DMS53 treated with DMSO at 0.1 percent for 48 hours (cell line): ENCODE measurements at regions not wholly inside any gene's neighbourhood (a gene's known extent, or its start where the extent isn't known, plus 50 kb on each side); places are given as distances from the start of the nearest gene placed in this dataset.

ENCODE experiments used
- DNase-seq: peaks from one replicate; lab custom pipeline; 2025; ENCODE audit not compliant: unreplicated experiment; lab: John Stamatoyannopoulos, UW

GRCh38 chrX:137483554-137483953 lies 82.4 kb upstream of the ZIC3 start:
- DNase-seq: no peak

- DNase-seq: no peak
These were observed 83.8 kb upstream of the ZIC3 start for GRCh38 chrX:137482136-137482535.

DNA sequence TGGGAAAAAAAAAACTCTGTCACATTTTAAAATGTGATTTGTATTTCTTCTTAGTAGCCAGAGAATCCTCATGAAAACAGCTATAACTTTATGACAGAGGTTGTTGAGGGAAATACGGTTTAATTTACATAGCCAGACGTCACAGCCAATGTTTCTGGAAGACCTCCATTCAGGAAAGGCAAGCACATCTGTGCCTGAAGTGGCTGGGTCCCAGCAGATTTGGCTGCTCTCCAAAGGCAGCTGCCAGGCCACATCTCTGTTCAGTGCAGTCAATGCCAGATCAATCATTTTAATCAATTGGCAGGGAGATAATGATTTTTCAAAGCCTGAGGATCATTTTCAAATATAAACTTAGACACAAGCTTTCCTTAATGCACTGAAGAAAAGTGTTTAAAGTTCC lies 86.5 kb upstream of the ZIC3 start:
- peak; percentile 81 for DNase-seq

GRCh38 chrX:137441711-137442110 lies 124.2 kb upstream of the ZIC3 start:
- no peak for DNase-seq

DNA sequence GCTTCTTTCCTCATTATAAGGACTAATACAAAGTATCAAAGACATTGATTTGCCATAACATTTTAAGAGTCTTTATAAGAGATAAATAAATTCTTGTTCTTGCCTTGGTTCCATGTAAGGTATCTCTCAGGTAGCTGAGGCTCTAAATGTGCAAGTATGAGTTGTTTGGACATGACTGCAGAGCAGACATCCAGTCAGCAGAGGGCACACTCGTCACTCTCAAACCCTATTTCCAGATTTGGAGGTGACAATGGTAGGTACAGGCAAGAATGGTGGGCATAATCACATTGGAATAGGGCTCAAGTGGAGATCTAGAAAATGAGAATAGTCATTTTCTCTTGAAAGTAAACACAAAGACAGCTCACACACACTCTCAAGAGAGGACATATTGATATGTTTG lies 133.3 kb upstream of the ZIC3 start:
- DNase-seq: peak; percentile 40

- peak; percentile 17 for DNase-seq
These were observed 134.0 kb upstream of the ZIC3 start for GRCh38 chrX:137431693-137432488.

GRCh38 chrX:137430984-137431475 lies 134.9 kb upstream of the ZIC3 start:
- no peak for DNase-seq

- DNase-seq: no peak
These were observed 135.6 kb upstream of the ZIC3 start for GRCh38 chrX:137430301-137430700.

- no peak for DNase-seq
These were observed 136.9 kb upstream of the ZIC3 start for GRCh38 chrX:137428766-137429591.

DNA sequence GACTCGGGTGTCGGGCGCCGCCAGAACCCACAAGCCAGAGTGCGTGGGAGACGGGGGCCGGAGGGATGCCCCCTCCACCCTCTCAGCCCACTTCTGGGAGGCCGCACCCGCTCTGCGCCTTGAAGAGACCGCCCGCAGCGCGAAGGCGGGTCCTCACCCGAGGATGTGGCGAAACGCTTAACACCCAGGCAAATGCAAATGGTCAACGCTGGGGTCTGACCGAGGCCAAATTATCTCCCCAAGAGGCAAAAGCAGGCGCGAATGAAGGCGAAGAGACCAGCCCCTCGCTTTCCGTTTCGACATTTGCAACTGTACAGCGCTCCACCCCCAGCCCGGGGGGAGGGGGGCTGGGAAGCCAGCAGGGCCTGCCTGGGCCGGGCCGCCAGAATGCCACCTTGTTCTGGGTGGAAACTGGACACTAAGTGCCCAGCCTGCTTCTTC lies 137.7 kb upstream of the ZIC3 start:
- DNase-seq: no peak

DNA sequence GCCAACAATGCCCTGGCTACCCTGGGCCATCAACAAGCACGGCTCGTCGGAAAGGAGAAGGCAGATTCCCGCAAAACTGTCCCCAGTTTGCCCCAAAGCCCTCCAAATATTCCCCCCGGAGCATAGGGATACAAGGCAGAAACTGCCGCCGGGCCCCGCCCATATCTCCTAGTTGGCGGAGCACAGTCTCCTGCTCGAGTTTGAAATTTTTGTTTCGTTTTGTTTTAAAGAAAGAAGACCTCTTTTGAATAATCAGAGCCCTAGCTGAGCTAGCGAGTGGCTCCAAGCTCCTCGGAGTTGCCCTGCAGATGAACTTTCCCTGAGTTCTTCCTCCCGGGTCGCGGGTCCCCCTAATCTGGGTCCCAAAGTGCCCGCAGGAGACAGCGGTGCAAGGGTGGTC lies 138.1 kb upstream of the ZIC3 start:
- no peak for DNase-seq

GRCh38 chrX:137427426-137427778 lies 138.5 kb upstream of the ZIC3 start:
- no peak for DNase-seq

- DNase-seq: peak; percentile 5
These were observed 139.1 kb upstream of the ZIC3 start for GRCh38 chrX:137426695-137427425.

GRCh38 chrX:137425986-137426385 lies 139.9 kb upstream of the ZIC3 start:
- no peak for DNase-seq

DNA sequence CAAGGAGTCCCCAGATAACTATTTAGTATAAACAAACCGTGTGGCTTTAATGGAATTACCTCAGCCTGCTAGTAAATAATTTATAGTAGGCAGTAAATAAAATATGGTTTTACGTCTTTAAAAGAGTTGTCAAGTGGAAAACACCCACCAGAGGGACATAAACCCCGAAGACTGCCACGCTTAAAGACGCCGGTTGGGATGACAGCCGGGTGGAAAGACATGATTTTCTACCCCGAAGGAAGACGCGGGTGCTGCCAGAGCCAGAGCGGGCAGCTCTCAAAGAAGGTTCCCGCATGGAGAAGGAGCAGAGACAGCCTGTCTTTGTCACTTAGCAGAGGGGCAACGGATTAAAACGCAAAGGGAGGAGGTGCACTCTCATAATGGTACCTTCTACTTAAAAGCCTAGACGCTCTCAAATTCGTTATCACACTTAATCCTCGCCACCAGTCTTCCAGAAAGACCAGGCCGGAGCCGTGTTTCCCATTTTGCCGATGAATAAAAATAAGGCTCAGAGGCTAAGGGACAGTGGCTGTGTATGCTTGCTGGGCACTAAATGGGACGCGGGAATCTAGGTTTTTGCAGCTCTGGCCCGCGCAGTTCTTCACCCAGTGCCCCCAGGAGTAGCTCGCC lies 140.5 kb upstream of the ZIC3 start:
- DNase-seq: peak; percentile 11

- no peak for DNase-seq
These were observed 141.2 kb upstream of the ZIC3 start for GRCh38 chrX:137424679-137425078.

GRCh38 chrX:137423241-137423640 lies 142.7 kb upstream of the ZIC3 start:
- DNase-seq: no peak

- no peak for DNase-seq
These were observed 147.8 kb upstream of the ZIC3 start for GRCh38 chrX:137418086-137418485.

GRCh38 chrX:137413190-137413589 lies 152.7 kb upstream of the ZIC3 start:
- DNase-seq: no peak

DNA sequence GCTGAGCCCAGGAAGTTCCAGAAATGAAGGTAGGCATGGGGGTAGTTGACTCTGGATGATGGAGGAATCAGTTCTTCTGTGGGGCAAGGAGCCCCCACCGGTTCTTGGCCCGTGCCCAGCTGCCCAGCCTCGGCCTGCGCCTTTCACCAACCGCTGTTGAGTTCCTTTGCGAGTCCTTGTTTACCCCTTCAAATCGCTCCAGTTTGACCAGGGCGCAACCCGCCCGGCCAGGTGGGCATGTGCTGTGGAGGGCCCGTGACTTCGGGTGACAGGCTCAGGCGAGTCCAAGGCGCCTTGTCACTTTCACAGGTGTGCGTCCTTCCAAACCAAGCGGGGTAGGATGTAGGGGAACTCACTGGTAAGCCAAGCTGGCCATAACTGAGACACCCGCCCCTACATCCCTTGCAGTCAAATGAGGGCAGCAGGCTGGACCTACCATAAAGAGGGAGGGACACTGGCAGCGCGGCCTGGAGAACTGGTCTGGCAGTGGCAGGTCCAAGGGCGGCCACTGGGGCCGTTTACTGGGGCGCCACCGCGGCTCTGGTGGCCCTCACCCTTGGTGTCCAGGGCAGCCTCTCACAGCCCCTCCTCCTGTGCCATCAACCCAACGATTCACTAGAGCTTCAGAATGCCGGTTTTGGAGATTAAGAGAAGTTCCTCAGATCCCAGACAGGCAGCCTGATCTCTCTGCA lies 160.3 kb upstream of the ZIC3 start:
- no peak for DNase-seq
